ENCODE measurements at regions not wholly inside any gene's neighbourhood (a gene's known extent, or its start where the extent isn't known, plus 50 kb on each side); places are given as distances from the start of the nearest gene placed in this dataset.
"Not testable (repeated sequence)": the region's sequence is repeated elsewhere in the genome, so short reads cannot be mapped to it uniquely, and the experiment has no call there.

DNA sequence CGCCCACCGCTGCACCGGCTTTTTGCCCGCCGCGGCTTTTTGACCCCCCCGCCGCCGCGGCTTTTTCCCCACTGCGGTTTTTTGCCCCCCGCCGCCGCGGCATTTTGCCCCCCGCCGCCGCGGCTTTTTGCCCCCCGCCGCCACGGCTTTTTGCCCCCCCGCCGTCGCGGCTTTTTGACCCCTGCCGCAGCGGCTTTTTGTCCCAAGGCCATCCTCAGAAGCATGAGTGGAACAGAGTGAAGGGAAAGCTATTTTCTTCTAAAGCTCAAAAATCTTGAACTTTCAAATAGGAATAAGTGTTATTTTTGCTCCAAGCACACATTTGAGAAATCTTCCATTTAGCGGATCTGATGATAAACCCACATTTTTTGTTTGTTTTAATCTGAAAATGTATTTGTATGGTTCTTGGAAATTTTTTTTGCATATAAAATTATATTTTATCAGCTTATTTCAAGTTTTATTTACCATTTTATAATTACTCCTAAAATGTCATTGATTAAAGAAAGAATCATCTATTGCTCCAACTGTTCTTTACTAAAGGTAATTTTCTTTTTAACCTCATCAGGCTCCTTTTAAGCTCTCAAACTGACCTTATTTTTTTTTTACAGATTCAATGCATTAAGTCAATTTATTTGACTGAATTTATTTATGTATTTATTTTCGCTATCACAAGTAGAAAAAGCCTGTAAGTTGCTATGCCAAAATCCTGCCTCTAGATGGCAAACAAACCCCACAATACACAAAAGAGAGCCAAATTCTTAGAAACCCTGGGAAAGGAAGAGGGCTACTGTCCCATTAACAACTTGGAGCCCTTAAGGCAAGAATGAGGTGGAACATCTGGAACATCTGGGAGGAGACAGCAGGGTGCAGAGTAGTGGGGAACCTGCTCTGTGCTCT, 460.3 kb downstream of the ZNF33B start:
- not testable (repeated sequence) for H3K36me3 ChIP-seq (ENCODE audit: low read depth); DNase-seq (ENCODE audit: low spot score); H3K4me3 ChIP-seq (ENCODE audit: severe bottlenecking); ATAC-seq (ENCODE audit: low read depth); H3K9me3 ChIP-seq (ENCODE audit: severe bottlenecking); H3K27ac ChIP-seq (ENCODE audit: poor library complexity, severe bottlenecking); H3K4me1 ChIP-seq (ENCODE audit: insufficient read depth, poor library complexity, severe bottlenecking)
- peaks cover 27% of the 10 kb centered on the region for H3K27me3 ChIP-seq (ENCODE audit: insufficient read depth, poor library complexity, severe bottlenecking)
- TF ChIP-seq, protein P1, sequence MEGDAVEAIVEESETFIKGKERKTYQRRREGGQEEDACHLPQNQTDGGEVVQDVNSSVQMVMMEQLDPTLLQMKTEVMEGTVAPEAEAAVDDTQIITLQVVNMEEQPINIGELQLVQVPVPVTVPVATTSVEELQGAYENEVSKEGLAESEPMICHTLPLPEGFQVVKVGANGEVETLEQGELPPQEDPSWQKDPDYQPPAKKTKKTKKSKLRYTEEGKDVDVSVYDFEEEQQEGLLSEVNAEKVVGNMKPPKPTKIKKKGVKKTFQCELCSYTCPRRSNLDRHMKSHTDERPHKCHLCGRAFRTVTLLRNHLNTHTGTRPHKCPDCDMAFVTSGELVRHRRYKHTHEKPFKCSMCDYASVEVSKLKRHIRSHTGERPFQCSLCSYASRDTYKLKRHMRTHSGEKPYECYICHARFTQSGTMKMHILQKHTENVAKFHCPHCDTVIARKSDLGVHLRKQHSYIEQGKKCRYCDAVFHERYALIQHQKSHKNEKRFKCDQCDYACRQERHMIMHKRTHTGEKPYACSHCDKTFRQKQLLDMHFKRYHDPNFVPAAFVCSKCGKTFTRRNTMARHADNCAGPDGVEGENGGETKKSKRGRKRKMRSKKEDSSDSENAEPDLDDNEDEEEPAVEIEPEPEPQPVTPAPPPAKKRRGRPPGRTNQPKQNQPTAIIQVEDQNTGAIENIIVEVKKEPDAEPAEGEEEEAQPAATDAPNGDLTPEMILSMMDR (IDR thresholded peaks at IDR 0.05; ENCODE audit: poor library complexity, severe bottlenecking) = peak; percentile 68

DNA sequence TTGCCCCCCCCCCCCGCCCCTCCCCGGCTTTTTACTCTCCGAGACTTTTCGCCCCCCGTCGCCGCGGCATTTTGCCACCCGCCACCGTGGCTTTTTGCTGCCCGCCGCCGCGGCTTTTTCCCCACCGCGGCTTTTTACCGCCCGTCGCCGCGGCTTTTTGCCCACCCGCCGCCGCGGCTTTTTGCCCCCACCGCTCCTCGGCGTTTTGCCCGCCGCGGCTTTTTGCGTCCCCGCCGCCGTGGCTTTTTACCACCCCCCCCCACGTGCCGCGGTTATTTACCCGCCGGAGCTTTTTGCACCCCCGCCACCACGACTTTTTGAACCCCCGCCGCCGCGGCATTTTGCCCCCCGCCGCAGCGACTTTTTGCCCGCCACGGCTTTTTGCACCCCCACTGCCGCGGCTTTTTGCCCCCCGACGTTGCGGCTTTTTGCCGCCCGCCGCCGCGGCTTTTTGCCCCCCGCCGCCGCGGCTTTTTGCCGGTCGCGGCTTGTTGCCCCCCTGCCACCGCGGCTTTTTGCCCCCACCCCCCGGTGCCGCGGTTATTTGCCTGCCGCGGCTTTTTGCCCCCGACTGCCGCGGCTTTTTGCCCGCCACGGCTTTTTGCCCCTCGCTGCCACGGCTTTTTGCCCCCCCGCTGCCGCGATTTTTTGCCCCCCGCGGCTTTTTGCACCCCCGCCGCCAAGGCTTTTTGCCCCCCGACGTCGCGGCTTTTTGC, 461.1 kb downstream of the ZNF33B start:
- Histone ChIP-seq H3K36me3 (ENCODE audit: low read depth) (no peaks in the 10 kb centered on the region), H3K27ac (ENCODE audit: poor library complexity, severe bottlenecking) (no peak overlapping the region), H3K4me1 (ENCODE audit: insufficient read depth, poor library complexity, severe bottlenecking) (no peaks in the 10 kb centered on the region), H3K4me3 (ENCODE audit: severe bottlenecking) (no peak overlapping the region), H3K27me3 (ENCODE audit: insufficient read depth, poor library complexity, severe bottlenecking) (peaks cover 27% of the 10 kb centered on the region), H3K9me3 (ENCODE audit: severe bottlenecking) (no peaks in the 10 kb centered on the region)
- DNase-seq (ENCODE audit: low spot score) (no peak), ATAC-seq (ENCODE audit: low read depth) (no peak)
- TF ChIP-seq, protein P1 (IDR thresholded peaks at IDR 0.05; ENCODE audit: poor library complexity, severe bottlenecking) = no peak

DNA sequence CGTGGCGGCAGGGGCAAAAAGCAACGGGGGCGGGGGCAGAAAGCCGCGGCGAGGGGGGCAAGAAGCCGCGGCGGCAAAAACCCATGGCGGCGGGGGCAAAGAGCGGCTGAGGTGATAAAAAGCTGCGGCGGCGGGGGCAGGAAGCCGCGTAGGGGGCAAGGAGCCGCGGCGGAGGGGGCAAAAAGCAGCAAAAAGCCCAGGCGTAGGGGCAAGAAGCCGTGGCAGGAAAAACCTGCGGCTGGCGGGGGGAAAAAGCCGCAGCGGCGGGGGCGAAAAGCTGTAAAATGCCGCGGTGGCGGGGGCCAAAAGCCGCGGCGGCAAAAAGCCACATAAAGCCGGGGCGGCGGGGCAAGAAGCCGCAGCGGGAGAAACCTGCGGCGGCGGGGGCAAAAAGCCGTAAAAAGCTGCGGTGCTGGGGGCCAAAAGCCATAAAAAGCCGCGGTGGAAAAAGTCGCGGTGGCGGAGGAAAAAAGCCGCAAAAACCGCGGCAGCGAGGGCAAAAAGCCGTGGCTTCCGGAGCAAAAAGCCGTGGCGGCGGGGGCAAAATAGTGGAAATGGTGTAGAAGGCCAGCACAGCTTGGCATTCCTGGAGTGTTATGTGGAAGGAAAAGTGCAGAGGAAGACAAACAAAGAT, 487.8 kb downstream of the ZNF33B start:
- DNase-seq (ENCODE audit: low spot score) (no peak), ATAC-seq (ENCODE audit: low read depth) (no peak)
- H3K4me1 ChIP-seq (ENCODE audit: insufficient read depth, poor library complexity, severe bottlenecking) = no peaks in the 10 kb centered on the region
- no peak overlapping the region for H3K27ac ChIP-seq (ENCODE audit: poor library complexity, severe bottlenecking)
- TF ChIP-seq, protein P1 (IDR thresholded peaks at IDR 0.05; ENCODE audit: poor library complexity, severe bottlenecking) = no peak
- no peaks in the 10 kb centered on the region for H3K9me3 ChIP-seq (ENCODE audit: severe bottlenecking)
- no peaks in the 10 kb centered on the region for H3K27me3 ChIP-seq (ENCODE audit: insufficient read depth, poor library complexity, severe bottlenecking)
- no peak overlapping the region for H3K4me3 ChIP-seq (ENCODE audit: severe bottlenecking)
- H3K36me3 ChIP-seq (ENCODE audit: low read depth) = no peaks in the 10 kb centered on the region

DNA sequence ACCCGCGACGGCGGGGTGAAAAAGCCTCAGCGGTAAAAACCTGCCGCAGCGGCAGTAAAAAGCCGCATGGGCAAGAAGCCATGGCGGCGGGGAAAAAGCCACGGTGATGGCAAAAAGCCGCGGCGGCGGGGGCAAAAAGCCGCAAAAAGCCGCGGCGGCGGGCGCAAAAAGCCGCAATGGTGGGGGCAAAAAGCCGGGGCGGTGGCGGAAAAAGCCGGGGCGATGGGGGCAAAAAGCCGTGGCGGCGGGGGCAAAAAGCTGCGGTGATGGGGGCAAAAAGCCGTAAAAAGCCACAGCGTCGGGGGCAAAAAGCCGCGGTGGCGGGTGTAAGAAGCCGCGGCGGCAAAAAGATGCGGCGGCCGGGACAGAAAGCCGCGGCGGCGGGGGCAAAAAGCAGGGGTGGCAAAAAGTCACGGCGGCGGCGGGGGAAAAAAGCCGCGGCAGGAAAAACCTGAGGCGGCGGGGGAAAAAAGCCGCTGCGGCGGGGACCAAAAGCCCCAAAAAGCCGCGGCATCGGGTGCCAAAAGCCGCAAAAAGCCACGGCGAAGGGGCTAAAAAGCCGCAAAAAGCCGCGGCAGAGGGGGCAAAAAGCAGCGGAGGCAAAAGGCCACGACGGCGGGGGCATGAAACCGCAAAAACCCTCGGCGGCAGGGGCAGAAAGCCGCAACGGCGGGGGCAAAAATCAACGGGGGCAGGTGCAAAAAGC, 488.5 kb downstream of the ZNF33B start:
- DNase-seq (ENCODE audit: low spot score) (peak; percentile 34), ATAC-seq (ENCODE audit: low read depth) (no peak)
- H3K27ac ChIP-seq (ENCODE audit: poor library complexity, severe bottlenecking) = no peak overlapping the region
- TF ChIP-seq, protein P1 (IDR thresholded peaks at IDR 0.05; ENCODE audit: poor library complexity, severe bottlenecking) = no peak
- no peaks in the 10 kb centered on the region for H3K27me3 ChIP-seq (ENCODE audit: insufficient read depth, poor library complexity, severe bottlenecking)
- no peaks in the 10 kb centered on the region for H3K9me3 ChIP-seq (ENCODE audit: severe bottlenecking)
- H3K36me3 ChIP-seq (ENCODE audit: low read depth) = no peaks in the 10 kb centered on the region
- H3K4me3 ChIP-seq (ENCODE audit: severe bottlenecking) = no peak overlapping the region
- H3K4me1 ChIP-seq (ENCODE audit: insufficient read depth, poor library complexity, severe bottlenecking) = no peaks in the 10 kb centered on the region
